ENCODE measurements at regions not wholly inside any gene's neighbourhood (a gene's known extent, or its start where the extent isn't known, plus 50 kb on each side); places are given as distances from the start of the nearest gene placed in this dataset.

DNA sequence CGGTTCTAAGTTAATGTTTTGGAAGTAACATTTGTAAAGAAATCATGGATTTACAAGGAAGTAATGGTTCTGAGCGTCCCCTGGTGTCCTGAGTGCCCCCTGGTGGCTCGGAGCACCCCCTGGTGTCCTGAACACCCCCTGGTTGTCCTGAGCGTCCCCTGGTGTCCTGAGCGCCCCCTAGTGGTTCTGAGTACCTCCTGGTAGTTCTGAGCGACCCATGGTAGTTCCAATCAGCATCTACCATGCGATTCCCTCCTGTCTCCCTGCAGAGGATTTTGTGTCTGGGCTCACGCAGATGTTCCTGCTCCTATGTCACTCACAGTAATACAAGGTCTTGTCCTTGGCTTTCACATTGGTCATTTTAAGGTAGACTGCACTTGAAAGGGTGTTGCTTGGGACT, 1352.9 kb downstream of the TMEM121 start:
- Histone ChIP-seq H3K36me3 (no peaks in the 10 kb centered on the region), H3K4me3 (no peak overlapping the region)
- TF ChIP-seq, protein P1, sequence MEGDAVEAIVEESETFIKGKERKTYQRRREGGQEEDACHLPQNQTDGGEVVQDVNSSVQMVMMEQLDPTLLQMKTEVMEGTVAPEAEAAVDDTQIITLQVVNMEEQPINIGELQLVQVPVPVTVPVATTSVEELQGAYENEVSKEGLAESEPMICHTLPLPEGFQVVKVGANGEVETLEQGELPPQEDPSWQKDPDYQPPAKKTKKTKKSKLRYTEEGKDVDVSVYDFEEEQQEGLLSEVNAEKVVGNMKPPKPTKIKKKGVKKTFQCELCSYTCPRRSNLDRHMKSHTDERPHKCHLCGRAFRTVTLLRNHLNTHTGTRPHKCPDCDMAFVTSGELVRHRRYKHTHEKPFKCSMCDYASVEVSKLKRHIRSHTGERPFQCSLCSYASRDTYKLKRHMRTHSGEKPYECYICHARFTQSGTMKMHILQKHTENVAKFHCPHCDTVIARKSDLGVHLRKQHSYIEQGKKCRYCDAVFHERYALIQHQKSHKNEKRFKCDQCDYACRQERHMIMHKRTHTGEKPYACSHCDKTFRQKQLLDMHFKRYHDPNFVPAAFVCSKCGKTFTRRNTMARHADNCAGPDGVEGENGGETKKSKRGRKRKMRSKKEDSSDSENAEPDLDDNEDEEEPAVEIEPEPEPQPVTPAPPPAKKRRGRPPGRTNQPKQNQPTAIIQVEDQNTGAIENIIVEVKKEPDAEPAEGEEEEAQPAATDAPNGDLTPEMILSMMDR (IDR thresholded peaks at IDR 0.05), result no peak

DNA sequence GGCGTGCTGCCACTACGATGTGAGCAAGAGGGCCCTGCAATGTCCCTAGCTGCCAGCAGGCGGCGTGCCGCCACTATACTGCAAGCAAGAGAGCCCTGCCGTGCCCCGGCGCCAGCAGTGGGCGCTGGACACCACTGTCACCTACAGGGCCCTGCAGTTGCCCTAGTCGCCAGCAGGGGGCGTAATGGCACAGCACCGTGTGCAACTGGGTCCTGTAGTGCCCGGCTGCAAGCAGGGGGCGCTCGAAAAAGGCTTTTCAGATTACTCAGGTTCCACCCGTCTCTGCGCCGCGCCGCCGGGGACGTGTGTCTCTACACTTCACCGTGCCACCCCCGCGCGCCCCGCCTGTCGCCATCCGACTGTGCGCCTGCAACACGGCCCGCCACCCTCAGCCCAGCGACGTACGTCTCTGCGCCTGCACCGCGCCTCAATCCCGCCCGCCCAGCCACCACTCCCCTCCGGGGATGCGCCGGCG, 1356.9 kb downstream of the TMEM121 start:
- Histone ChIP-seq H3K9me3 (no peaks in the 10 kb centered on the region), H3K4me1 (ENCODE audit: control insufficient read depth in 1 of 2, low read depth in 2 of 2) (no peaks in the 10 kb centered on the region), H3K36me3 (no peaks in the 10 kb centered on the region), H3K27me3 (replicated peaks; ENCODE audit: insufficient read depth) (no peaks in the 10 kb centered on the region), H3K4me3 (no peak overlapping the region), H3K27ac (no peak overlapping the region)
- no peak for ATAC-seq (ENCODE audit: insufficient number of reproducible peaks, low FRiP score, low read depth)
- DNase-seq (ENCODE audit: low spot score), result no peak
- TF ChIP-seq, protein P1 (IDR thresholded peaks at IDR 0.05), result peak; percentile 58

More for the DNA sequence above, 1352.9 kb downstream of the TMEM121 start:
- no peak for DNase-seq (ENCODE audit: low spot score)
- H3K27ac ChIP-seq, result no peak overlapping the region
- no peaks in the 10 kb centered on the region for H3K4me1 ChIP-seq (ENCODE audit: control insufficient read depth in 1 of 2, low read depth in 2 of 2)
- H3K27me3 ChIP-seq (replicated peaks; ENCODE audit: insufficient read depth), result no peaks in the 10 kb centered on the region
- H3K9me3 ChIP-seq, result no peaks in the 10 kb centered on the region
- no peak for ATAC-seq (ENCODE audit: insufficient number of reproducible peaks, low FRiP score, low read depth)
